ENCODE measurements at regions not wholly inside any gene's neighbourhood (a gene's known extent, or its start where the extent isn't known, plus 50 kb on each side); places are given as distances from the start of the nearest gene placed in this dataset.
"Not testable (repeated sequence)": the region's sequence is repeated elsewhere in the genome, so short reads cannot be mapped to it uniquely, and the experiment has no call there.

DNA sequence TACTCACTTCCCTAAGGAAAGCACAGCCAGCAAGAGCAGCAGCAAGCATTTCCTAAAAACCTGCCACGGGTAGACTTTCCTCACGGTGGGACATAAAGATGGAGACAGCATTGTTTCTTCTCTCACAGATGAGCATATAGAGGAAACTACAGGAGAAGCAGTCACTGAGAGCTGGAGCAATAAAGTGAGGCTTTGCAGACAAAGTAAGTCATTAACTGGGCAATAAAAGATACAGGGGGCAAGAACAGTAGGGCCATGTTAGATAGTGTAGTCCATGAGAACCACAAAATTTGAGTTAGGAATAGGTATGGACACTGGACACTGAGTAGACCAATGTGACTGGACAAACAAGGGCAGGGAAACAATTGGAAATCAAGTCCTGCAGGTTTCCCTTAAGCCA is 240.1 kb upstream of the NFIA start:
- H3K79me2 ChIP-seq (ENCODE audit: insufficient read depth, low read length) = no peaks in the 10 kb centered on the region
- H3K9me2 ChIP-seq (replicated peaks; ENCODE audit: insufficient read depth, low read length) = no peaks in the 10 kb centered on the region
- H3F3A ChIP-seq (ENCODE audit: insufficient read depth) = no peaks in the 10 kb centered on the region
- H3K9me3 ChIP-seq (ENCODE audit: insufficient read depth, low read length) = no peaks in the 10 kb centered on the region
- H3K36me3 ChIP-seq (ENCODE audit: low read length) = no peaks in the 10 kb centered on the region
- H3K9ac ChIP-seq (ENCODE audit: low read length) = no peak overlapping the region
- H4K20me1 ChIP-seq (ENCODE audit: low read depth, low read length) = no peaks in the 10 kb centered on the region
- no peak overlapping the region for H3K4me3 ChIP-seq (ENCODE audit: insufficient read depth, low read length, poor library complexity, severe bottlenecking)
- H3K27me3 ChIP-seq (ENCODE audit: low read length) = no peaks in the 10 kb centered on the region
- no peak overlapping the region for H3K4me2 ChIP-seq (ENCODE audit: low read depth, low read length, poor library complexity, severe bottlenecking)
- TF ChIP-seq EZH2phosphoT487 (conservative IDR thresholded peaks at IDR 0.05; ENCODE audit: low read length) (no peak), CTCF (IDR thresholded peaks at IDR 0.05; ENCODE audit: insufficient read depth, low read length, poor library complexity, severe bottlenecking) (no peak)
- H2AFZ ChIP-seq (ENCODE audit: low read depth, low read length, severe bottlenecking) = no peak overlapping the region
- H3K27ac ChIP-seq (ENCODE audit: low read depth, low read length) = no peak overlapping the region

DNA sequence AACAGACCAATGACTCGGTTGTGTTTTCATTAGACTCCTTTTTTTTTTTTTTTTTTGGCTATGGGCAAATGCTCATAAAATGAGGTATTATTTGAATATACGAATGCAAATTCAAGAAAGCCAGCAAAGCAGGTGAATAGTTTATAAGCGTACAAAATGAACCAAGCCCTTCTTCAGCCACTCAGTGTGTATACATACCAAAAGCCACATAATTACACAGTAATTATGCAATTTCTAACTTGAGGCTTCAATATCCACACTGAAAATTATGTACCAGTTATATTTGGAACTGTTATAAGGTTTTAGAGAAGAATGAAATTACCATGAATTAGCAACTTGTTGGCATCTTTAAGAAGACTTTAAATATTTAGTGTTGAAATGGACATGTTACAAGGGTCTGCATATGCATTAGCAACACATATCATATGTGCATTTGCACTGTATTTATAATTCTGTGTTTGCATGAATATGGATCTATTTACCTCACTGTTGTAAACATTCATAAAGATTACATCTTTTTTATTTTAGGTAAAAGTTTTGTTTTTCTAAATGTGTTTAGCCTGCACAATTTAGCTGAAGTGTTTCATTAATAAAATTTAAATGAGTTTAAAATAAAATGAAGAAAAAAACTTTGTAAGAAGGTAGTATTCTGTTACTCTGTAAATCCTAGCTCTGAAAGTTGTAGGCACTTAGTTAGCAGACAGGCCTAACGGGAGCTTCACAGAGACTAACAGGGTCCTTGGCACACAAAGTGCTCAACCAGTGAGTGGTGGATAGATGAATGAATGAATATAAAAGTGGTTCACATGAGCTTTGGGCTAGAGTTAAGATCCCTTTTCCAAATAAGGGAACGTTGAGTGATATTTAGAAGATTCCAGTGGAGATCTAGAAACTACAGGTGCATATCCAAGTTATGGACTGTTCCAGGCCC is 241.0 kb upstream of the NFIA start:
- H3K9ac ChIP-seq (ENCODE audit: low read length) = no peak overlapping the region
- H2AFZ ChIP-seq (ENCODE audit: low read depth, low read length, severe bottlenecking) = no peak overlapping the region
- H3K4me3 ChIP-seq (ENCODE audit: insufficient read depth, low read length, poor library complexity, severe bottlenecking) = no peak overlapping the region
- no peaks in the 10 kb centered on the region for H3F3A ChIP-seq (ENCODE audit: insufficient read depth)
- TF ChIP-seq CTCF (IDR thresholded peaks at IDR 0.05; ENCODE audit: insufficient read depth, low read length, poor library complexity, severe bottlenecking) (no peak), EZH2phosphoT487 (conservative IDR thresholded peaks at IDR 0.05; ENCODE audit: low read length) (no peak)
- no peaks in the 10 kb centered on the region for H4K20me1 ChIP-seq (ENCODE audit: low read depth, low read length)
- H3K27me3 ChIP-seq (ENCODE audit: low read length) = no peaks in the 10 kb centered on the region
- H3K9me3 ChIP-seq (ENCODE audit: insufficient read depth, low read length) = no peaks in the 10 kb centered on the region
- H3K79me2 ChIP-seq (ENCODE audit: insufficient read depth, low read length) = no peaks in the 10 kb centered on the region
- no peak overlapping the region for H3K4me2 ChIP-seq (ENCODE audit: low read depth, low read length, poor library complexity, severe bottlenecking)
- H3K36me3 ChIP-seq (ENCODE audit: low read length) = no peaks in the 10 kb centered on the region
- H3K27ac ChIP-seq (ENCODE audit: low read depth, low read length) = no peak overlapping the region
- H3K9me2 ChIP-seq (replicated peaks; ENCODE audit: insufficient read depth, low read length) = no peaks in the 10 kb centered on the region

DNA sequence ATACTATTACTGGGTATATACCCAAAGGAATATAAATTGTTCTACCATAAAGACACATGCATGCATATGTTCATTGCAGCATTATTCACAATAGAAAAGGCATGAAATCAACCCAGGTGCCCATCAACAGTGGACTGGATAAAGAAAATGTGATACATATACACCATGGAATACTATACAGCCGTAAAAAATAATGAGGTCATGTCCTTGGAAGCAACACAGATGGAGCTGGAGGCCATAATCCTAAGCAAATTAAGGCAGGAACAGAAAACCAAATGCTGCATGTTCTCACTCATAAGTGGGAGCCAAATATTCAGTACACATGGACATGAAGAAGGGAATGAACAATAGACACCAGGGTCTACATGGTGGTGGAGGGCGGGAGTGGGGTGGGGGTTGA is 241.9 kb upstream of the NFIA start:
- H2AFZ ChIP-seq (ENCODE audit: low read depth, low read length, severe bottlenecking); H3K4me2 ChIP-seq (ENCODE audit: low read depth, low read length, poor library complexity, severe bottlenecking); H3K27me3 ChIP-seq (ENCODE audit: low read length); H3K9ac ChIP-seq (ENCODE audit: low read length); H3K9me3 ChIP-seq (ENCODE audit: insufficient read depth, low read length); H3K79me2 ChIP-seq (ENCODE audit: insufficient read depth, low read length); H3F3A ChIP-seq (ENCODE audit: insufficient read depth); H3K36me3 ChIP-seq (ENCODE audit: low read length); H3K27ac ChIP-seq (ENCODE audit: low read depth, low read length); H3K9me2 ChIP-seq (replicated peaks; ENCODE audit: insufficient read depth, low read length); H4K20me1 ChIP-seq (ENCODE audit: low read depth, low read length); H3K4me3 ChIP-seq (ENCODE audit: insufficient read depth, low read length, poor library complexity, severe bottlenecking): not testable (repeated sequence)

- Histone ChIP-seq H2AFZ (ENCODE audit: low read depth, low read length, severe bottlenecking) (no peak overlapping the region), H3K9me2 (replicated peaks; ENCODE audit: insufficient read depth, low read length) (no peaks in the 10 kb centered on the region), H3K79me2 (ENCODE audit: insufficient read depth, low read length) (no peaks in the 10 kb centered on the region), H3F3A (ENCODE audit: insufficient read depth) (no peaks in the 10 kb centered on the region), H3K27me3 (ENCODE audit: low read length) (no peaks in the 10 kb centered on the region), H4K20me1 (ENCODE audit: low read depth, low read length) (no peaks in the 10 kb centered on the region), H3K36me3 (ENCODE audit: low read length) (no peaks in the 10 kb centered on the region), H3K4me3 (ENCODE audit: insufficient read depth, low read length, poor library complexity, severe bottlenecking) (no peak overlapping the region), H3K9ac (ENCODE audit: low read length) (no peak overlapping the region), H3K4me2 (ENCODE audit: low read depth, low read length, poor library complexity, severe bottlenecking) (no peak overlapping the region), H3K9me3 (ENCODE audit: insufficient read depth, low read length) (no peaks in the 10 kb centered on the region), H3K27ac (ENCODE audit: low read depth, low read length) (no peak overlapping the region)
- TF ChIP-seq EZH2phosphoT487 (conservative IDR thresholded peaks at IDR 0.05; ENCODE audit: low read length) = no peak
- no peak for TF ChIP-seq CTCF (IDR thresholded peaks at IDR 0.05; ENCODE audit: insufficient read depth, low read length, poor library complexity, severe bottlenecking)
Measured at GRCh38 chr1:60835649-60836048, 246.7 kb upstream of the NFIA start.

Data from SU-DHL-6 (cell line).